HG03045 (cell line): ENCODE measurements at regions not wholly inside any gene's neighbourhood (a gene's known extent, or its start where the extent isn't known, plus 50 kb on each side); places are given as distances from the start of the nearest gene placed in this dataset.

Experiments used
- ATAC-seq: cut with Tn5 transposase; IDR thresholded peaks from one replicate; pipeline ENCODE4 v1.9.1; 2021; ENCODE audit warnings: mild to moderate bottlenecking, moderate library complexity; ENCODE audit not compliant: unreplicated experiment

DNA sequence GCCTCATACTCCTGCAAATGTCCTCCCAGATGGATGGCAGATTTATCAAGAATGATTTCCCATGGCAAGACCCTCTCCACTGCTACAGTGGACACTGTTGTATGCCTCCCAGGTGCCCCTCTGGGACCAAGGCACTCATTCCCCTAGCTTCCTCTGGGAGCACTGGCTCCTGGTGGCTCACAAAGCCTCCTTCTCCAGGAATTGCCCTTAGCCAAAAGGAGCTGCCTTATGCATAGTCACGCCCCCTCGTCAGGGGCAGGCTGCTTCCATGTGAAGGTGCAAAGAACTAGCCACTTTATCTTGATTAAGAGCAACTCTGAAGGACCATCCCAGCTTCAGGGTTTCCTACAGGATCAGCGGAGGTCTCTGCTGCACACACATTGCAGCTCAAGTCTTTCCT is 358.1 kb downstream of the CDK5RAP2 start:
- ATAC-seq: no peak

DNA sequence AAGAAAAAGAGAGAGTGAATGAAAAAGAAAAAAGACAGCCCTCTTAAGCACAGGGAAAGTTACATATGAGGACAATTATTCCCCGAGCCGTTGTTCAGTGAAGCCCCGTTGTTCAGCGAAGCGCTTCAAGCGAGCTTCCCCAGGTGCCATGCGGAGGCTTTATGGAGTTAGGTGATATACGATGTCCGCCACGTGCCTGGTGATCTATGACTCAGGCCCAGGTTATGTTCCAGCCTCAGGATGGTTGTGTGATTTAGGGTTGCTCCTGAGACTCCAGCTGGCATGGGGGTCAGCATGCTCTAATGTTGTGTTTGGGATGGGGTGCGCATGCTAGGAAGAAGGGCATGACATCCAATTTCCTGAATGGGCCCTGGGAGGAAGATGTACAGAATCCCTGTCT is 365.6 kb downstream of the CDK5RAP2 start:
- ATAC-seq: no peak

DNA sequence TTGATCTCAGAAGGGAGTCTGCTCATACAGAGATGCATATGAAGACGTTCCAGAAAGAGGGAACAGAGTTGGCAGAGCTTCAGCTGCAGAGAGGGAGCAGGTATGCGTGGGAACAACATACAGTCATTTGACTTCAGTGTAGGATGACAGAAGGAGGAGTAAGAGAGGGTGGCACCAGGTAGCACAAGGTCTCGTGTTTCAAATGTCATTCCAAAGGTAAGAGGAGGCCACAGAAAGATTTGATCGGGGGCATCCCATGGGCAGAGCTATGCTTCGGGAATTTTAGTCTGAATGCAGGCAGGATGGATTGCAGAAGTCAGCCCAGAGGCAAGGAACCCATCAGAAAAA is 367.1 kb downstream of the CDK5RAP2 start:
- ATAC-seq: no peak

DNA sequence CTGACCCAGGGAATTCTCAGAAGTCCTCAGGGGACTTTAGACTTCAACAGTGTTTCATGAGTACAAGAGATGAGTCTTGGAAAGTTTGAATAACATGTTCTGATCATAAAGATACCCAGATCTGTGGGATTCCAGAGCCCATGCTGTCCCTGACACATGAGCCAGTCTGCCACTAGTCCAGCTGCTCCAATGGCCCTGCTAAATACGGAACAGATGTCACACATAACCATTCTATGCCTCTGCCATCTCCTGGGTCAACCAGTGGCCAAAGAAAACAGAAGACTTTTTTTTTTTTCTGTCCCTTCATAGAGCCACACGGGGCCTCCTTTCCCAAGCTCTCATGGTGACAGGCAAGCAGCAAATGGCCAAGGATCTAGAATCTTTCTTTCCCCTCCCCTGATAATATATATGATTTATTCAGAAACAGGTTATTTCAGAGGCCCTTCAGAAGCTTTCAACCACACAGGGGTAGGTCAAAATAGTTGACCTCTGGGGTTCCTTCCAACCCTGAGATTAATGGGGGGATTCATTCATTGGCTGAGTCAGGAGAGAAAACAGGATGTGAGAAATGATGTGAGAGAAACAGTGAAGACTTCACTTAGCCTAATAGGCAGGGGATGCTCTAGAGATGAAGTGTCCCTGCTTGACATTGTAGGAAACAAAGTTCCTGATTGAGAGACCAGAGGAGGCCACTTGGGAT is 367.7 kb downstream of the CDK5RAP2 start:
- ATAC-seq: no peak

DNA sequence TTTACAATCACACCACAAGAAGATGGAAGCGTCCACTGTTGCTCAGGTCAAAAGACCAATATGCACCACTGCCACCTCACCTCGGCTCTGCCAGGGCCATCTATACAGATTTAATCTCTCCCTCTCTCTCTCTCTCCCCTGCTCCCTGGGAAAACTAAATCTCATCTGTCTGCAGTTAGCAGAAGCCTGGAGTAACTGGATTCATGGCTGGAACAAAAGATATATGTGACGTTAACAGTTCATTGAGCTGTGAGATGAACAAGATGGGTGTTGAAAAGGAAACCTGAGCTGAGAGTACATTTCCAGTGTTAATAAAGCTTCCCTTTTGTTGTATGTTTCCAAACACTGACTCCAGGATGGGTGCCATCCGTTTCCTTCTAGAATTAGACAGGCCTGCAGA is 369.7 kb downstream of the CDK5RAP2 start:
- ATAC-seq: no peak

DNA sequence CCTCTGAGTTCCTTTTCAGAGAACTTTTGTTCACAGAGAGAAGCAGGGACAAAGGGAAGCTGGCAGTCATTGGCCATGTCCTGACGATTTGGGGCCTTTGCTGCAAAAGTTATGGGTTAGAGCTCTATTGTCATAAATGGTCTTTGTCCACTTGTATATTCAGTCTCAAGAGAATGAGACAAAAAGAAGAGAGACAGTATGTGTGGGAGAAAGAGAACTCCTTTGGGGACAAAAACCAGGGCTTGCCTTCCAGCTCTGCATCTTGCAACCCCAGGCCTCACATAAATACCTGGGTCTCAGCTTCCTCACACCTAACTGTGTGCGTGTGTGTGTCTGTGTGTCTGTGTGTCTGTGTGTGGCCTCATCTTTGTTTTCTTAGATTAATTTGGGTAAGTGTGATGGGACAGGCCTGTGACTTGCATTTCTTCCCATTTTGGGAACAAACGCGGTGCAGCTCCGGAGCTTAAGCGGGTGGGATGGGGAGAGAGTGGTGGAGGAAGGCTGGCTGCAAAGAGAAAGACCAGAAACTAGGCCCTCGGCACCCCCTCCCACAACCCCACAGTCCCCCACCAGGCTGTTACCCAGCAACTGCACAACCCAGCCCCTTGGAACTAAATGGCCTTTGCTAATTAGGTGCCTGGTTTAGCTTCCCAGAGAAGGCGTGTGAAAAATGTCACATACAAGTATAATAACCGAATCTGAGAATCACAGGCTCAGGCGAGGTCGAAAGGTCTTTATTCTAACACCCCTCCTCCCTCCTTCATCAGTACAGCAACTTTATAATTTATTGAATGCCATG is 376.9 kb downstream of the CDK5RAP2 start:
- no peak for ATAC-seq

DNA sequence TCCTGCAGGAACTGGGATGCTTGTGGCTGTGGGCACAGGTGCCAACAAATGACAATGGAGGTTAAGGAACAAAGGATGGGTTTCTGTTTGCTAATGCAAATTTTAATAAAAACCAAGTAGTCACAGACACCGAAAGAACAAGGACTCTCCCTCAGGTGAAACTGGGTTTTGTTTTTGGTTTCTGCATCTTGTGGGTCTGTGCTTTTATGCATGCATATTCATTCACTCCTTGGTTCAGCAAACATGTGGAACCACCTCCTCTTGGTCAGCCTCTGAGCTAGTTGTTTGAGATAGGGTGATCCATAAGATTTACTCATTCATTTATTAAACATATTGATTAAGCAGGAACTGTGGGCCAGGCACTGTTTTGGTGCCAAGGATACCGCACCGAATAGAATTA is 381.9 kb downstream of the CDK5RAP2 start:
- ATAC-seq: no peak

DNA sequence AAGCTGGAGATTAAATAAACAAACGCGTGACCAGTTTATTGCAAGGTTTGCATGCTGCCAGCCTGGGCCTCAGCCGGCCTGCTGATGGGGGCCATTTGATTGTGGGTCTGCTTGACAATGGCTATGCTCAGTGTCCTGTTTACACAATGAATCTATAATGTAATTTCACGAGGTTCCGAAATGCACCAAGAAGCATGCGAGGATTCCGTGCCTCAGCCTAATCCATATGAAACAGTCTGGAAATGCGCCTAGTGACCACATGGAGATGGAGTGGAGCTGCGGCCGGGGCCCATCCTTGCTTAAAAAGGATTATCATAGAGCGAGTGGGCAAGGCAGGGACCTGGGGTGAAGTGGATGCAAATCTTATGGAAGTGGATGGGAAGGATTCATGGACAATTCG is 382.4 kb downstream of the CDK5RAP2 start:
- ATAC-seq: no peak

DNA sequence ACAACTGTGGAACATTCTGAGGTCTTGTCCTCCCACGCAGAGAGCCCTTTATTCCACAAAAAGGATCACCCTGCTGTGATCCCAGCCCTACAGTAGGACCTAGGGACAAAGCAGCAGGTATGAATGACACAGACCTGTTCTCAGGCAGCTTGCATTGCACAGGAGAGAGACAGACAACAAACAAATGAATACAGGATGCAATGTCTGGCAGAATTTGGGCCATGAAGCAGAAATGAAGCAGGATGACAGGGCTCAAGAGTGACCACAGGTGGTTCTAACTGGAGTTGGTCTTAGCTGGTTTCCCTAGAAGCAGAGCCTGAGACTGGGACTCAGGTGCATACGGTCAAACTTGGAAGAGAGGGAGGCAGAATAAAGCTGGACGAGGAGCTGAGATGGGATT is 388.8 kb downstream of the CDK5RAP2 start:
- ATAC-seq: no peak

DNA sequence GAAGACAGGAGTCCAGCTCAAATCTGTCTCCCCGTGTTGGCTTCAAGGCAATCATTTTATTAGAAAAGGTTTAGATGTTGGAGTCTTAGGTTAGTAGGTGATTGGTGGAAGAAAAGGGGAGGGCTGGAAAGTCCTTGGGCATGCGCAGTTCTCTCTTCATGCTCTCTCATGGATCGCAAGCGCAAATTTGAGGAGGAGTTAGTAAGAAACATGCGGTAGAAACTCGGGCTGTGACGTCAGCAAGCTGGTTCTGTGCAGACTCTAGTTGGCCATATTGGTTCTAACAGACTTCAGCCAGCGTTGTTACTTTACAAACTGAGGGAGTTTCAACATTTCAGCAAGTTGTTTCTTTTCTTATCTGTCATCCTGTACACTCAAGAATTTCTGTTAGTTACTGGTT is 392.2 kb downstream of the CDK5RAP2 start:
- ATAC-seq: no peak

DNA sequence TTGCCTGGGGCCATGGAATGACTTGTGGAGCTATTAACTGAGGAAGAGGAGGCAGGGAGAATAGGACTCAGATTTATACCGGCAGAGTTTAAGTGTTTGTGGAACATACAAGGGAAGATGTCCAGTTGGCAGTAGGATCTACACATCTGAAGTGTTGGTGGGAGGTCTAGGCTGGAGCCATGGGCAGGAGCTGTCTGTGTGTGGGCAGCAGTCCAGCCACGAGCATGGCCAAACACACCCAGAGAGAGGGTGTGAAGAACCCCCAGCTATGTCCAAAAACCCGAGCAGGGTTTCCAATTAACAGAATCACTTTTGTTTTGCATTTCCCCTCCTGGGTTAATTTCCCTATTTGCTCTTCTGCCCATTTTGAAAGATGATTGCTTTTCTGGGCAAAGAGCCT is 393.7 kb downstream of the CDK5RAP2 start:
- ATAC-seq: no peak

DNA sequence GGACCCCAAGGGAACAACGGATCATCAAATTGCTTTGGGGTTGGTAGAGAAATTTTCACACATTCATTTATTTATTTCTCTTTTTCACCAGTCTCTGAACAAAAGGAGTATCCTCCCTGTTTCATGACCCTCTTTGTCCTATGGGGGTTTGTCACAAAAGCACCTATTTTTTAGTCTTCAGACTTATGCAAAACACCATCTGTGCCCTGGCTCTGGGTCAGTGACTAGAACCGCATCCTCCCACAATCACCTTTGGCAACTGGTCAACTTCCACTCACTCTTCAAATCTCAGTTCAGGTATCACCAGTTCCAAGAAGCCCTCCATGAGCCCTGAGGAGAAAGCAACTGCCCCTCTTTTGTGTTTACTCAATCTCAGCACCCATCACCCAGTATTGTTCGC is 395.7 kb downstream of the CDK5RAP2 start:
- no peak for ATAC-seq

DNA sequence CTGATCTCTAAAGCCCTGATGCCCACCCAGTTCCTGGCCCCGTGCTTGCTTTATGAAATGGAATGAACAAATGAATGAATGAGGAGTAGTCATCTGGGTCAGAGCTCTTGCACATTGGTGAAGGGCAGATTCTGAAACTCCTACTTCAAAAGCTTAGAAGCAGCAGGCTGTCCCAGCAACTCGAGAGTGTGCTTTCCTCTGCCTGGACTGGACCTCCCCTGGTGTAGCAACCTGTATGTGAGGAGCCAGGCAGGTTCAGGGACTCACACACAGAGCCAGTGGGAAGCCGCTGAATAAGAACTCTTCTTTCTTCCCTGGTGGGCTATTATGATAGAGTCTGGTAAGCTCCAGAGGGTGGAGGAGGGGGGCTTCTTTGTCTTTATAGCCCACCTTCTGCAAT is 396.4 kb downstream of the CDK5RAP2 start:
- ATAC-seq: no peak

DNA sequence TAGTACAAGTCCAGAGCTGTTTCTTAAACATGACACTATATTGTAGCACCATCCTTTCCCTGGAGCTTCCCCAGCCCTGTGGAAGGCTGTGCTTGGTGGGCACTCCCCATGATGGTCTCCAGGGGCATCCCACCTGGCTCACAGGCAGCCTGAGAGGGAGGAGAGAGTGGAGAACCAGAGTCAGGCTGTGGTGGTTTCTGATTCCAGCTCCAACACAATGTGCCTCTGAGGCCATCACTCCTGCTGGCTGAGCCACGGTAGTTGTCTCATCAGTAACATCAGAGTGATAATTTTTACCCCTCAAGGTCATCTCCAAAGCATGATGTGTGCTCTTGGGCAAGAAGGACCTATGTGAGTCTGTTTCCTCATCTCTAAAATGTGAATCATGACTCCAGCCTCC is 398.0 kb downstream of the CDK5RAP2 start:
- ATAC-seq: no peak

DNA sequence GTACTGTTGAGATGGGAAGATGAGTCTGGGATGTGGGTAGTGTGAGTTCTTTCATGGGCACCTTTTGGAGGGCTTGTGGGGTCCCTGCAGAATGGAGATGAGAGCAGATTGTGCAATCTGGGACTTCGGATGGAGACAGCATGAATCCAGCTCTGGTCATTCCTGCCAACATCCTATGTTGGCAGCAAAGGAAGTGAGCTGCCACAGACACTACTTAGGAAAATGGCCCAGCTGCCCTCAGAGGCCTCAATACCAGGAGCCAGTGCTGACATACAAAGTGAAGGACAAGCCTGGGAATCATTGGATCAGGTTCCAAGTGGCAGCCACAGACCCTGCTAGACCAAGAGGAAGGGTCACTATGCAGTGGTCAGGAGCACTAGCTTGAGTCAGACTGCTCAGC is 402.8 kb downstream of the CDK5RAP2 start:
- ATAC-seq: no peak

DNA sequence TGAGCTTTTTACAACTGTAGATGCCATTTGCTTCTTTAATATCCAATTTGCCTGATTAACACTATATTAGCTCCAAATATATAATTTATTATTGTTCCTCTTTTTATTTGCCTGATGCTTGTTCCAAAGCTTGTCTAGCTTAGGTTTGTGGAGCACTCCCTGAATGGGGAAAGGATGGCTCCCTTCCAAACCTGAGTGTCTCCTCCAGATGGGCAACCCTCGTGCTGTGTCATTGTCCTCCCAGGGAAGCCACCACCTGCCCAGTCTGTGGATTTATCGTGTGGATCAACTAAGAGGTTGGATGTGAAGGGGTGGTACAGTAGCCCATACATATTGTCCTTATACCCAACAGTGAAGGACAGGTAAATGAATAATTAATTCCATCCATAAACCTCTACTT is 404.9 kb downstream of the CDK5RAP2 start:
- ATAC-seq: no peak

DNA sequence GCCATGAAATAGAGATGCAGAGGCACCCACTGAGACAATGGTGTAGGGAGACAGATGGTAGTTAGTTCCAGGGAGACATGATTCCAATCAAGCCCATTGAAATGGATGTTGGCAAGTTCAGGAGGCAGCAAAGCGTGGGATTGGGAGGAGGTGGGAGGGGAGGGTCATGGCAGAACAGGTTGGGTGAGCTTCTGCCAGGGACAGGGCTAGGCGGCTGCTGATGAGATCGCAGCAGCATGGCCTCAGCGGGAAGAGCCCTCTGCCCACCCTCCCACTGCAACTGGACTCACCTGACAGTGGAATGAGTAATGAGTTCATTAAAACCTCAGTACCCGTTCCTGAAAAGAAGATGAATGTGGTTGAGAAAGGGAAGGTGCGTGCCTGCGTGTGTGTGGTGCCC is 418.2 kb downstream of the CDK5RAP2 start:
- ATAC-seq: no peak

DNA sequence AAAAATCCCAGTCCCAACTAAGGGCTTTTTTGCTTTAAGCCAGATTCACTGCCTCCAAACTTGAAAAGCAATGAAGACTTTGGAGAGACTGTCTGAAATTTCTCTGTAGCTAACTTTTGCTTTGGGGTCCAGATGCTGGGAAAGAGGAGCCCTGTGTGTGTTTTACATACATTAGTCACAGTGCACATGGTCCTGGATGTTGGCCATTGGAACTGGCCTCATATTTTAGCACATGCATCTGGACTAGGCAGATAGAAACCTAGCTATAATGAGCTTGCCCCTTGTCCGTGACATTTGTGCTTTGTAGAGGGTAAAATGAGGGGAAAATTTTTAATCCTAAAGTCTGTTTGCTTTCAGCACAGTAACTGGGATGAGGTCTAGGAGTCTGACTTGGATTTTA is 421.7 kb downstream of the CDK5RAP2 start:
- no peak for ATAC-seq

DNA sequence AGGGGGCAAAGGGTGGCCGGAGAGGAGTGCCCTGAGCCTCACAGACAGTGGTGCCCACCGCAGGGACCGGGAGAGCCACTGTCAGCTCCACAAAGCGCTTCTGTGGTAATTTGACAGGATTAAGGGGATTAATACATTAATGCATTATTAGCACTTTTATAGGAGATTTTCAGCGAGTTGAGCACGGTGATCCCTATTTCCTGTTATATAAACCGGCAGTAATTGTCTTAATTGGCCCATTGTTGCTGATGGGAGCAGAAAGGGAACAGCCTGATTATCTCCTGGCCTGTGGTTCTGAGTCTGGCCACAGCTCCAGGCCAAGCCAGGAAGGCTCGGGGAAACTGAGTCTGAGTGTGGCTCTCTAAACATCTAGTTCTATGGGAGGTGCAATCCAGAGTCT is 423.6 kb downstream of the CDK5RAP2 start:
- no peak for ATAC-seq

DNA sequence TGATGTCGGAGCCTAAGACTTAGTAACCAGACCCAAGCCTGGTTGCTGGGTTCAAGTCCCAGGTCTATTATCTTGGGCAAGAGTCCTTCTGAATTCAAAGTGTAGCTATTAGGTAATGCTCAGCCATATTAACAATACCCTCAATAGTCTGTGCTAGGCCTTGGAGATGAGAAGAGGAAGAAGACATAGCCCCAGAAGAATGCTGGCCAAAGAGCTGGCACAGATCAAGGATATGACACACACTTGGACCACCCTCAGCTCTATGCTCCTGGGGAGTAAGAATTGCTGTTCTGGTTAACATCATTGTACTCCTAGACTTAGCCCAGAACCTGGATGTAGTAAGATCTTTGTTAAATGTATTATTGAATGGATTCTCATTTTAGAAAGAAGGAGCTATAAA is 426.7 kb downstream of the CDK5RAP2 start:
- no peak for ATAC-seq

DNA sequence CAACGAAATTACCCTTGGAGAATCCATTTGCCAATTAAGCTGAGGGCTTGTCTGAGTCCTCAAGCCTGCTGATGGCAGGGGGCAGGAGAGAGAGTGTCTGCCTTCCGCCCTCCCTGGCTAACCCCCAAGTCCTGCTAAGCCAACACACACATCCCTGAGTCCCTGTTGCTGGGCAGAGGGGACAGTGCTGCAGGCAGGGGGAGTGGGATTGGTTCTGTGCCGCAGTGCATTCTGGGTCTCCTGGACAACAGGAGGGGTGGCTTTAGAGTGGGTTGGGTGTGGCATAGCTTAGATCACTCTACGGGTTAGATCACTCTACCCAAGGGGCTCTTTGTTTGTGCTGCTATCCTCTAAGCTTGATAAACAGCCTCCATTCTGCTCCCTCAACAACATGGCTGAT is 427.7 kb downstream of the CDK5RAP2 start:
- no peak for ATAC-seq

DNA sequence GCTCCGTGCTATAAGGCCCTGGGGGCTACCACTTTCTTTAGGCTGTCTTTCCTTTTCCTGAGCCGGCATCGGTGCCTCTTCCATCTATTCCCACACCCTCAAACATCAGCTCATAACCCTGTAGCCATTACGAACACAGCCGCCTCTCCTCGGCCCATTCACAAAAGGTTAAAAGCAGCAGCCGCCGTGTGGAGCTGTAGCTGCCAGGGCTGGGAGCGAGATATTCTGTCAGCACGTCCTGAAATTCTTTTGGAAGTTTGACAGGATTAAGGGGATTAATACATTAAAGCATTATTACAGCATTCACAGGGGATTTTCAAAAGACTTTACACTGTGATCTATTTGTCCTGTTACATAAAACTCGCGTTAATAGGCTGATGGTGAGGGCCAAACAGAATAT is 428.2 kb downstream of the CDK5RAP2 start:
- no peak for ATAC-seq

DNA sequence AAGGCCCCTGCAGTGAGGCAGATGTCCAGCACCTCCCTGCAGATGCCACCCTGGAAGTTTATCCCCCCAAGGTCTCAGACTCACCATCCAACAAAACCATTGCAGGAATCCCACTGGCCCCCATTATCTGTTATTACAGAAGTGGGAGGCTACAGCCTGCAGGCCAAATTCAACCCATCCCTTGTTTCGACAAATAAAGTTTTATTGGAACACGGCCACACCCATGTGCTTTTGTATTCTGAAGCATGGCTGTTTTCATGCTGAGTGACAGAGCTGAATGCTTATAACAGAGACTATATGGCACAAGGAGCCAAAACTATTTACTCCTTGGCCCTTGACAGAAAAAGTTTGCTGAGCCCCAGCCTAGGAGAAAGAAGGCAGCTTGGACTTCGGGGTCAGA is 428.8 kb downstream of the CDK5RAP2 start:
- no peak for ATAC-seq
